Spinal cord (tissue), 9 donors: ENCODE measurements at regions not wholly inside any gene's neighbourhood (a gene's known extent, or its start where the extent isn't known, plus 50 kb on each side); places are given as distances from the start of the nearest gene placed in this dataset.
A peak's percentile ranks its signal among the peaks of the same experiment; 100 is the strongest.

Experiments used
- DNase-seq, 6 donors: peaks; one replicate each; pipeline versions ENCODE4 v3.0.0 to v3.0.0-alpha.2; 2013 to 2015; ENCODE audit warnings: low spot score in 6 of 6, low read depth in 4 of 6
- H3K27ac ChIP-seq: one replicate; pipeline ENCODE4 v1.5.1; 2013; ENCODE audit warnings: low read depth, low read length, control low read depth
- H3K27me3 ChIP-seq: one replicate; pipeline ENCODE4 v1.6.1; 2013; ENCODE audit warnings: low read length; ENCODE audit not compliant: control insufficient read depth, insufficient read depth
- H3K36me3 ChIP-seq: one replicate; pipeline ENCODE4 v1.6.1; 2013; ENCODE audit warnings: low read length; ENCODE audit not compliant: control insufficient read depth, insufficient read depth
- H3K4me1 ChIP-seq: one replicate; pipeline ENCODE4 v1.6.1; 2013; ENCODE audit warnings: low read length; ENCODE audit not compliant: control insufficient read depth, insufficient read depth
- H3K4me3 ChIP-seq: one replicate; pipeline ENCODE4 v1.5.1; 2013; ENCODE audit warnings: low read depth, low read length, control low read depth
- H3K9me3 ChIP-seq: one replicate; pipeline ENCODE4 v1.6.1; 2013; ENCODE audit warnings: low read length; ENCODE audit not compliant: control insufficient read depth, insufficient read depth
- WGBS: methylation state at CpG from one replicate; pipeline ENCODE4 v1.1.5; 2013; ENCODE audit warnings: missing lambda C conversion rate; ENCODE audit not compliant: insufficient coverage; 5-methylcytosine and 5-hydroxymethylcytosine counted together
- donor health status: healthy.

DNA sequence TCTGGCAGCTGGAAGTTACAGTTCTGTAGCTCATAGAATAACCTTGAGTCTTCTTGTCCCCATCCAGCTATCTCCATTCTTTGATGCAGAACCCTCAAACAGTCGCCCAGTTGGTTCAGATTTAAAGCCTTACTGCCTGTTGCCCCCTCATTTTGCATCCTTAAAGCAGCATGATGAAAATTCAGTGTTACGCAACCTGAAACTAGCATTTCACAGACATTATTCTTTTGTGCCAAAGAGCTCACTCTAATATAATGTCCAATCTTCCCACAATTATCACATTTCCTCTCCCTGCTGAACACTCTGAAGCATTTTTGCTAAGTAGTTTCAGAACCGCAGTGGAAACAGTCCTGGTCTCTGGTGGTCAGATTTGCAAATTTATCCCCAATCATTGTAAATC lies 318.0 kb downstream of the PSAT1 start:
- 87% methylated on average over 3 of the region's 3 CpGs for WGBS
- no peaks in the 10 kb centered on the region for H3K36me3 ChIP-seq
- H3K9me3 ChIP-seq: no peaks in the 10 kb centered on the region
- H3K4me1 ChIP-seq: no peaks in the 10 kb centered on the region
- no peak overlapping the region for H3K27ac ChIP-seq
- H3K4me3 ChIP-seq: no peak overlapping the region
- H3K27me3 ChIP-seq: no peaks in the 10 kb centered on the region
- no peak for DNase-seq

DNA sequence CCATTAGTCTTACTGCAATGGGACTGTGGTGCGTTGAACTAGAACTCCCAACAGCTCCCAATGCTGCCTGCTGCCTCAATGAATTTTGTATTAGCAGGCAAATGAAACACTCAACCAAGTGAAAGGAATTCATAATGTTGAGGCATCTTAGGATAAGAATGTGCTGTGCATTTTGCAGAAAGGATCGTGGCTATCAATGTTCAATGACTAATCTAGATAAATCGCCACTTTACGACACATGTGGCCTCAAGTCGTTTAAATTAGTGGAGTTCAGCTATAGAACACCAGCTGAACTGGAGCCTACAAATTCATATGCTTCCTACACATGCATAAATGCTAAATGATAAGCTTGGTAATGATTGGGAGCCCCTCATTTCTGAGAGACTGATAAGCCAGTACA lies 318.4 kb downstream of the PSAT1 start:
- Histone ChIP-seq H3K27me3 (no peaks in the 10 kb centered on the region), H3K4me1 (no peaks in the 10 kb centered on the region), H3K27ac (no peak overlapping the region), H3K4me3 (no peak overlapping the region), H3K36me3 (no peaks in the 10 kb centered on the region), H3K9me3 (no peaks in the 10 kb centered on the region)
- peak in 1 of 6 donors; percentile 21 for DNase-seq
- 78% methylated on average over 4 of the region's 5 CpGs for WGBS

DNA sequence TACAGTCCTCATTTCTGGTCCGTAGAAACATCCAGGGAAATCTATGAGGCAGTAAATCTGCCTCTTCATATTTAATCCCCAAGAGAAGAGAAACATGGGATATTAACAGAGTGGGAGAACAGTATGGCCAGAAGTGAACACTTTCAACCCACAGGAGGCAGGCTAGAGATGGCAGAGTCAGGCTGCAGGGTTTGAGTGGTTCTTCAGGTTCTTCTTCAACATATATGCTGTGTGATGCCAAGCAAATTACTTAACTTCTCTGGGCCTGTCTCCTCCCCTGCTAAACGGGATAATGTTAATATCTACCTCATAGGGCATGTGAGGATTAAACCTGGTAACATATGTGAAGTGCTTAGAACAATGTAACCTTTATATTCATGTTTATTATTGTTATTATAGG lies 321.8 kb downstream of the PSAT1 start:
- no CpG with 5 or more reads among the region's 2 CpGs for WGBS

GRCh38 chr9:78620303-78620702 lies 323.4 kb downstream of the PSAT1 start:
- H3K4me3 ChIP-seq: no peak overlapping the region
- H3K9me3 ChIP-seq: no peaks in the 10 kb centered on the region
- no peaks in the 10 kb centered on the region for H3K4me1 ChIP-seq
- peak in 1 of 6 donors; percentile 37 for DNase-seq
- no peaks in the 10 kb centered on the region for H3K27me3 ChIP-seq
- WGBS: 94% methylated on average over 2 of the region's 3 CpGs
- H3K36me3 ChIP-seq: no peaks in the 10 kb centered on the region
- no peak overlapping the region for H3K27ac ChIP-seq

More for the DNA sequence above, 321.8 kb downstream of the PSAT1 start:
- no peaks in the 10 kb centered on the region for H3K4me1 ChIP-seq
- H3K27me3 ChIP-seq: no peaks in the 10 kb centered on the region
- DNase-seq: no peak
- H3K27ac ChIP-seq: no peak overlapping the region
- H3K36me3 ChIP-seq: no peaks in the 10 kb centered on the region
- H3K9me3 ChIP-seq: no peaks in the 10 kb centered on the region
- no peak overlapping the region for H3K4me3 ChIP-seq

- H3K27ac ChIP-seq: no peak overlapping the region
- 64% methylated on average over 2 of the region's 5 CpGs for WGBS
- no peaks in the 10 kb centered on the region for H3K4me1 ChIP-seq
- no peak overlapping the region for H3K4me3 ChIP-seq
- no peaks in the 10 kb centered on the region for H3K27me3 ChIP-seq
- peak in 1 of 6 donors; percentile 57 for DNase-seq
- no peaks in the 10 kb centered on the region for H3K9me3 ChIP-seq
- H3K36me3 ChIP-seq: no peaks in the 10 kb centered on the region
Measured at GRCh38 chr9:78620764-78621163, 323.8 kb downstream of the PSAT1 start.

DNA sequence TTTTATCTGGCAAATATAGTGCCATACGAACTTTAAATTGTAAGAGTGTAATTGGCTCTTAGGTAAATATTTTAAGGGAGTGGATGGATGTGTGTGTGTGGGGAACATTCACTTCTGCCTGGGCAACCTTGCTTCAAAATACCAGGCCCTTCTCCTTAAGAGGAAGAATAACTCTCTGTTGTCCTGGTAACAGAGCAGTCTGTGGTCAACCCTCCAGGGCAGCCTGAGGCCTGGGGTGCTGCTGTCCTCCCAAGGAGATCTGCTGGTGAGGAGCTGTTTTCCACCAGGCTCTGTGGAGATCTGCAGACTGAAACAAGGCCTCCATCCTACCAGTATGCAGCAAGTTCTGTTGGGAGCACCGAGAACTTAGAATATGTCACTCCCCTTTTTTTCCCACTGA lies 325.2 kb downstream of the PSAT1 start:
- DNase-seq: no peak
- no peaks in the 10 kb centered on the region for H3K36me3 ChIP-seq
- no peaks in the 10 kb centered on the region for H3K9me3 ChIP-seq
- H3K4me3 ChIP-seq: no peak overlapping the region
- WGBS: 67% methylated on average over 1 of the region's 2 CpGs
- H3K27ac ChIP-seq: no peak overlapping the region
- H3K27me3 ChIP-seq: no peaks in the 10 kb centered on the region
- no peaks in the 10 kb centered on the region for H3K4me1 ChIP-seq

DNA sequence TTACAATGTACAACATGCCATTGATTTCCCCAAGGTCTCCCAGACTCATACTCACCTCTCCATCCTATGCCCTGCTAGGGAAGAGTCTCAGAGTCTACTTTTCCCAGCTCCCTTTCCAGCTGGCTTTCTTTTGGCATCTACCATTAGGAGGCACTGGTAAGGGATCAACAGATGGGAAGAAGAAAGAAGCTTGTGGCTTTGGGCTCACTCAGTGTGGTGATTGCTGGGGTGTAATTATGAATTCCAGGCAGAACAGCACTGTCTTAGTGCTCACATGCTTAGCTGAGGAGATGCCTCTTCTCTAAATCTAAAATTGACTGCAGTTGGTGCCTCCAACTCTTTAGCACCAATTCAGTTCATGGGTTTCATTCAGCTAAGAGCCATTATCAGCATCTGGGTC lies 330.0 kb downstream of the PSAT1 start:
- Histone ChIP-seq H3K4me1 (no peaks in the 10 kb centered on the region), H3K27me3 (no peaks in the 10 kb centered on the region), H3K27ac (no peak overlapping the region), H3K9me3 (no peaks in the 10 kb centered on the region), H3K4me3 (no peak overlapping the region), H3K36me3 (no peaks in the 10 kb centered on the region)
- DNase-seq: no peak

DNA sequence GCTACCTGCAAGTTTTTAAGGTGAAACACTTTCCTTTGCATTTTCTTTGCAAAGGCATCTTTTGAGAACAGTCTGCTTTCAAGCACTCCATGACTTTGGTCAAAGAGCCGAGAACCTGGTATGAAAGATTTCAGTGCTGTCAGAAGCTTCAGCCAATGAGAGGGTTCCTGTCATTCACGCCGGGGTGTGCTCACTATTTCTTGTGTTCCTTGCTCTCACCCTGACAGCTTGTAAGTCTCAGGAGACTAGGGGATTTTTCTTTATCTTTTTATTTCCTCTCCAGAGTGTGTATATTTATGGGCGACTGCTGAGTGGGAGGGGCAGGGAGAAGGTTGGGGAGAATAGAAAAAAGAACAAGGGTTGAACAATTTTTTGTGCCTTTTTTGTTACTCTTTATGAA lies 334.0 kb downstream of the PSAT1 start:
- no peak overlapping the region for H3K27ac ChIP-seq
- H3K36me3 ChIP-seq: no peaks in the 10 kb centered on the region
- no peak overlapping the region for H3K4me3 ChIP-seq
- no peak for DNase-seq
- 33% methylated on average over 1 of the region's 4 CpGs for WGBS
- no peaks in the 10 kb centered on the region for H3K4me1 ChIP-seq
- H3K27me3 ChIP-seq: no peaks in the 10 kb centered on the region
- H3K9me3 ChIP-seq: no peaks in the 10 kb centered on the region

GRCh38 chr9:78640728-78641127 lies 343.8 kb downstream of the PSAT1 start:
- H3K4me3 ChIP-seq: no peak overlapping the region
- 86% methylated on average over 3 of the region's 4 CpGs for WGBS

DNA sequence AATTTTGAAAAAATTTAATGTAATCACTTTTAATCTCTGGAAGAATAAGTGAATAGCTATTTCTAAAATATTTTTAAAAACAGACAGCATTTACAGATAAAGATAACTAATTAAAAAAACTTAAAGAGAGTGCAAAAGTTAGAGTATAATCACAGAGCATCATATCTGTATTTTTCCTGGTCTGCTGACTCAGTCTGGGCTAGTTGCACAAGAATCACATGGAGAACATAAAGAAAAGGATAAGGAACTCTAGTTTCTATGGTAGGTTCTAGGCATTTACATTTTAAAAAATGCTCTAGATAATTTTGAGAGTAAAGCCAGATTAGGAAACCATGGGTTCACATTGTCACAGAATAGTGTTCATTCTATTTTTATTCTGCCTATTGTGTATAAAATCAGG lies 347.4 kb downstream of the PSAT1 start:
- Histone ChIP-seq H3K27me3 (no peaks in the 10 kb centered on the region), H3K27ac (no peak overlapping the region), H3K4me3 (no peak overlapping the region), H3K4me1 (no peaks in the 10 kb centered on the region), H3K9me3 (peaks cover 1% of the 10 kb centered on the region), H3K36me3 (no peaks in the 10 kb centered on the region)
- no peak for DNase-seq

More at GRCh38 chr9:78640728-78641127, 343.8 kb downstream of the PSAT1 start:
- Histone ChIP-seq H3K9me3 (no peaks in the 10 kb centered on the region), H3K27me3 (no peaks in the 10 kb centered on the region), H3K4me1 (no peaks in the 10 kb centered on the region), H3K36me3 (no peaks in the 10 kb centered on the region), H3K27ac (no peak overlapping the region)
- DNase-seq: no peak
